Activated CD4-positive, CD25-positive, alpha-beta regulatory T cell treated with anti-CD3 and anti-CD28 coated beads, Interleukin-2, amount 50 U/mL, for 72 hours (primary cell): ENCODE measurements at regions not wholly inside any gene's neighbourhood (a gene's known extent, or its start where the extent isn't known, plus 50 kb on each side); places are given as distances from the start of the nearest gene placed in this dataset.

Experiments
- DNase-seq: peaks from one replicate; pipeline ENCODE4 v3.0.0; 2021

DNA sequence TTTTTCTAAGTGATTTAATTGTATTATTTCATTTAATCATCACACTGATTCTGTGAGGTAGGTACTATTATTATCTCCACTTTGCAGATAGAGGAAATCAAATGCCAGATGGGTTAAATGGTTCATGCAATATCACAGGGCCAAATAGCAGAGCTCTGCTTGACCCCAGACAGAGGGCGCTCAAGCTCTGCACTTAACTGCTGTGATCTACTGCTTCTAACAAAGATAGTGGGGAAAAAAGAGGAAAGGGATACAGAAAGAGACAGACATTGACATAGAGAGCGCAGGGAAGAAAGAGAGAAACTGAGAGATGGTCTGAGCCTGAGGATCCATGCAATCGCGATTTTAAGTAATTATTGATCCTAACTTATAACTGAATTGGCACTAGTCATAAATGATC lies 279.1 kb upstream of the THRB start:
- DNase-seq: no peak

DNA sequence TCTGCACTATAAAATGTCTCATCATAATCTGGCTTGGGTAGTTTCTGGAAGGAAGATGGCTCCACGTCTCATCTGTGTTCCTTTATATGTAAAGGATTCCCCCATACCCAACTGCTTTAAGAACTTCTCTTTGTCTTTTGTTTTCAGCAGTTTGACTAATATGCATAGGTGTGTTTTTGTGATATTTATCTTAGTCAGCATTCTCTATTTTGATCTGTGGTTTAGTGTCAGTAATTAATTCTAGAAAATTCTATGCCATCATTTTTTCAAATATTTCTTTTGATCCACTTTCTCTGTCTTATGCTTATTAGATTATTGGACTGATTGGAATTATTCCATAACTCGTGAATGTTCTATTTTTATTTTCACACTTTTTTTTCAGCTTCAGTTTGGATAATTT lies 286.3 kb upstream of the THRB start:
- DNase-seq: no peak

DNA sequence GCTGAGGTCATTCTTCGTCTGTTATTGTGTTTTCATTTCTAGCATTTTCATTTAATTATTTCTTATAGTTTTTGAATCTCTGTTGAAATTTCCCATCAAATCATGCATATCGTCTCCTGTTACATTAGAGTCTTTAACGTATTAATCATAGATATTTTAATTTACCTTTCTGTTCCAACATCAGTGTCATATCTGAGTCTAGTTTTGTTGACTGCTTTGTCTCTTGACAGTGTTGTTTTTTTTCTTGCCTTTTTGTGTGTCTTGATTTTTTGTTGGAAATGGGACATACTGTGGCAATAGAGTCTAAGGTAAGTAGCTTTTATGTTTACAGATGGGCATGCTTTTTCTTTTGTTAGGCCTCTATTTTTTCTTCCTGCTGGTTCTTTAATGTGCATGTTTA lies 286.8 kb upstream of the THRB start:
- DNase-seq: no peak

DNA sequence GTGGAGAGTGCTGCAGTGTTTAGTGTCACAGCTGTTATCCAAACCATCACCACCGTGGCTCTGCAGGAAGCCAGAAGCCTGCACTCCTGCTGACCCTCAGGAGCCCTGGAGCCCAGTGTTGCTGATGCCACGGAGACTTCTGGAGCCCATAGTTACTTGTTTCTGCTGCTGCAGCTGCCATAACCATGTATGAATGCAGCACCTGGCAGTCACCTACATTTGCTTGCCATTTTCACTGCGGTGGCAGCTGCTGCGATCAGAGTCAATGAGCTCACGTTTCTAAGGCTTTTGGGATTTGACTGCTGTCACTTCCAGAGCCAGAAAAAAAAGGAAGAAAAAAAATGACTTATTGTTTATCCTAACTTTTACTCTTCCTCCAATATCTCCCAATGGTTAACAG lies 299.2 kb upstream of the THRB start:
- no peak for DNase-seq

DNA sequence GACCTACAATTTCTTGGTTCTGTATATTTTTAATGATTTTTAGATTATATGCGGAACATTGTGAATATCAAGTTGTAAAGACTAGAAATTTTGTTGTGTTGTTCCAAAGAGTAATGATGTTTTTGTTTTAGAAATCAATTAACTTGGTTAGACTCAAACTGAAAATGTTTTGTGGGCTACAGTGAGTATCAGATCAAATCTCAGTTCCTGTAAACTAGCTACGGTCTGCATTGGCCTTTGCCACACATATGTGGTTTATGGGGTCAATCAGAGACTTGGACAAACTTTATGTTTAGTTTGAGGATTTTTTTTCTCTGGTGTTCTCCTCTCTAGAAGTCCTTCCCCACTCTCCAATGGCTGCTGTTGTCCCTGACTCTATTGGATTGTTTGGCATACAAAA lies 308.0 kb upstream of the THRB start:
- DNase-seq: no peak

DNA sequence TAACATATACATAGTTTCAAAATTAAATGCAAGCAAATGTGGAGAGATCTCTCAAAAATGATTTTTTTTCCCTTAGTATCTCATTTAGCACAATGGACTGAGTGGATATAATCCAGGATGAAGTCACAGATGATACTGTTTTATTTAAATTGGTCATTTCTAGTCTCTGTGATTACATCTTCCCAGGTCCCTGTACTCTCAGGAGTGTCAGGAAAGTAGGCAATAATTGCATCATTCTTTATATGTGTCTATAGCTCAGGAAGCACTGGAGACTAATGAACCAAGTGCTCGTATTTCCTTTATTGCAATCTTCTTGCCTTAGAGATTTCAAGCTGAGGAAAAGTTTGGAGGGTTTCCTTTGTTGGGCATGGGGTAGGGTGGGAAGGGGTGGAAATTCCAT lies 309.4 kb upstream of the THRB start:
- DNase-seq: no peak

DNA sequence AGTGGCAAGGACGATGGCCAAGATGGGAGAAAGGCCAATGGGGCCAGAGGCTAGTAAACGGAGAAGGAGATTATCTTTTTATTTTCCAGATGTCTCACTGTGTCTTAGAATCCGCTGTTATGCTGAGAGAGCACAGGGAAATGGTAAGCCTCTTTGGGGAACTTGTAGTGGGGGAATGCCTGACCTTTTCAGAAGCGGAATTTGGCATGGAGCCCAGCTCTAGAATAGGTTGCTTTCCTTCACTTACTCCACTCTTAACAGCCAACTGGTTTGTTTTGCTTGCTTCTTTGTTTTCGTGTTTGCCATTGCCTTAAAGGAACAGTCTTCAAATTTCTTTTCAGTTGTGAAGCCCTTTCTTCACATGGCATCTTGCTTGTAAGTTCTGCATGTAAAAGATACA lies 316.2 kb upstream of the THRB start:
- no peak for DNase-seq

DNA sequence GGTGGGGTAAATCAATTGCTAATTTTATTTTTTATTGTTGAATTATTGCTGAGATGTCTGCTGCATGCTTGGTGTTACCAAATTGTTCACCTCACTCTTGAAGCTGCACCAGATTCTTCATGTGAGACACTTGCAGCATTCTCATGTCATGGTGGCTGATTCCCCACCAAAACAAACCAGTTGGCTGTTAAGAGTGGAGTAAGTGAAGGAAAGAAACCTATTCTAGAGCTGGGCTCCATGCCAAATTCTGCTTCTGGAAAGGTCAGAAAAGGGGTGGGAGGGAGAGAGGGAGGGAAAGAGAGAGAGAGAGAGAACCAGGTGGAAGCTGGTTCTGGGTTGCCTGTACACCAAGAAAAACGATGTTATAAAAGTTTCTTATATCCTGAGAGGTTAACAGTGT lies 317.5 kb upstream of the THRB start:
- no peak for DNase-seq

DNA sequence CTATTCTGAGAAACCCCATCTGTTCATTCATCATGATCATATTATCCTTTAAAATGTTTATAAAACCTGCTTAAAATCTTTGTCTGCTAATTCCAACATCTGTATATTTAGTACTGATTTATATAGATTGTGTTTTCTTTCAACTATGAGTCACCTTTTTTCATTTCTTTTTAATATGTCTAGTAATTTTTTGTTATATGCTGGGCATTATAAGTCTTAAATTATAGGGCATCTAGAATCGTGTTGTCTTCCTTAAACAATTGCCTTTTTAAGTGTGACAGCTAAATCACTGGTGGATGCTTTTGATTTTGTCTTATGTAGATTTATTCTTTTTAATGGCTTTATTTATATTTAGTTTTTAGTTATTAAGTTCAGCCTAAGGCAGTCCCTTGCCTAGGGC lies 323.4 kb upstream of the THRB start:
- DNase-seq: no peak

DNA sequence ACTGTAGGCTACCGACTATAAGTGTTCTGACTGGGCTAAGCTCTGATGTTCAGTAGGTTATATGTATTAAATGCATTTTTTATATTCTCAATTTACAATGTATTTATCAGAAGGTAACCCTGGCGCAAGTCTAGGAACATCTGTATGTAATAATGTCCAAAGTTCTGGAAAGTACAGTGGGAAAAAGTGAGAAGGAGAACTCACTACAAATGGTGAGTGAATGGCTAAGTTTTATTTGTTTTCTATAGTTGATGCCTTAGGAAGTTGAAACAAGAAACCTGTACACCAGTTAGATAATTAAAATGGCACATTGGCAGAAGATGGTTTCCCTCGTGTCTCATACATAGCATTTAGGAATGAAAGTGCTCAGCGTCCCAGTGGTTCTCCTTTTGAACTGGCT lies 333.4 kb upstream of the THRB start:
- no peak for DNase-seq

DNA sequence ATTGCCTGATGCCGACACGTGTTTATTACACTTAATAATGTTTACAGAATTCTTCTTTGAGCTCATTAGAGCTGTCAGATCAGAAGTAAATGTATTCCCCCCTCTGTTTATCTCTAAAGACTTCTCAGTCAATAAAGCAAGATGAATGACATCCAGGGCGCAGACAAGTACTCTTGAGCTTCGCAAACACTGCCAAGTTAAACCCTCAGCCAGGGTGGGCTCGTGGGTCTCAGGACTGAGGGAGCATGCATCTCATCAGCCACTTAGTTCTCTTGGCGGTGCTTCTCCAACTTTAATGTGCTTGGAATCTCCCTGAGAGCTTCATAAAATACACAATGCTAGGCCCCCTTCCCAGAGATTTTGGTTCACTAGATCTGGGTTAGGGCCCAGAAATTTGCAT lies 333.9 kb upstream of the THRB start:
- no peak for DNase-seq

DNA sequence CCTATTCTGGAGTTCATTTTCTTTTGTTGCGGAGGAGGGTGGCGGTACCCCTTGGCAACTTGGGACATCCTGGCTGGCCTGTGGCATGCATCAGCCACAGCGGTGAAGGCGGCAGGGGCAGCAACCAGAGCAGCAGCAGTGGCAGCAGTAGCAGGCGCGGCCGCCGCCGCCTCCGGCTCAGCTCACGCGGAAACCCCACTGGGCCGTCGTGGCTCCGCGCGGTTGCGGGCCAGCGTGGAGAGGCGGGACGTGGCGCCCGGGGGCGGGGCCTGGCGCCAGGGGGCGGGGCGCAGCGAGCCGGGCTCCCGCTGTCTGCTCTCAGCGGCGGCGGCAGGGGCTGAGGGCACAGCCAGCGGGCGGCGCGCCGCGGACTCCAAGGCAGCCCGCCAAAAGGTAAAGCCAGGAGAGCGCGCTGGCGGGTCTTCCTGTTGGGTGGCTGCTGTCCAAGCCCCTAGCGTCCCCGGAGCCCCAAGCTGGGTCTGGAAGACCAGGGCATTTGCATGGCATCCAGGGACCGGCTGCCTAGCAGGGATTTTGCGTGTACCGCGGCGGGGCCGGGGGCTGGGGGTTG lies 334.4 kb upstream of the THRB start:
- DNase-seq: no peak

DNA sequence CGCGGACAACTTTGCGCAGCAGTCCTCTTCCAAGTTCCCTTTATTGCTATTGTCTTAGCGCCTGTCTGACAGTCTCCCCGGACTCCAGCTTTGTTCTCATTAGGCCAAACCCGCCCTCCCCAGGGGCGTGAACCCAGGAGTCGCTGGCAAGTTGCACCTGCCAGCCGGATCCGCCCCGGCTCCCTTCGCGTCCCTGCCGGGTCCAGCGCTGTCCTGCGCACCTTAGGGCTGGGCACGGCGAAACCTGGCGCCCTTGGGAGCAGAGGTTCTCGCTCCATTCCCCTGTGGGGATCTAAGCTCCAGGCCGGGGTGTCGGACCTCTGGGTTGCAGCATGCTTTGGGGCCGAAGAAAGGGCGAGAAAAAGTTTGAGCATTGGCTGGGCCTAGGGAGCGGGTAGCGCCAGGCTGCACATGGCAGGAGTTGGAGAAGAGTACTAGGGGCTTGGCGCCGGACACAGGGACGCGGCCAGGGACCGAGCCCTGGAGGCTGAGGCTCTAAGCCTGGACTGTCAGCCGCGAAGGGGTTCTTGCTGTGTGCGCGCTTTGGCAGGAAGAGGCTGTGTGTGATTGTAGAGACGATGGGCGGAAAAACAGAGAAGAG lies 335.1 kb upstream of the THRB start:
- no peak for DNase-seq

DNA sequence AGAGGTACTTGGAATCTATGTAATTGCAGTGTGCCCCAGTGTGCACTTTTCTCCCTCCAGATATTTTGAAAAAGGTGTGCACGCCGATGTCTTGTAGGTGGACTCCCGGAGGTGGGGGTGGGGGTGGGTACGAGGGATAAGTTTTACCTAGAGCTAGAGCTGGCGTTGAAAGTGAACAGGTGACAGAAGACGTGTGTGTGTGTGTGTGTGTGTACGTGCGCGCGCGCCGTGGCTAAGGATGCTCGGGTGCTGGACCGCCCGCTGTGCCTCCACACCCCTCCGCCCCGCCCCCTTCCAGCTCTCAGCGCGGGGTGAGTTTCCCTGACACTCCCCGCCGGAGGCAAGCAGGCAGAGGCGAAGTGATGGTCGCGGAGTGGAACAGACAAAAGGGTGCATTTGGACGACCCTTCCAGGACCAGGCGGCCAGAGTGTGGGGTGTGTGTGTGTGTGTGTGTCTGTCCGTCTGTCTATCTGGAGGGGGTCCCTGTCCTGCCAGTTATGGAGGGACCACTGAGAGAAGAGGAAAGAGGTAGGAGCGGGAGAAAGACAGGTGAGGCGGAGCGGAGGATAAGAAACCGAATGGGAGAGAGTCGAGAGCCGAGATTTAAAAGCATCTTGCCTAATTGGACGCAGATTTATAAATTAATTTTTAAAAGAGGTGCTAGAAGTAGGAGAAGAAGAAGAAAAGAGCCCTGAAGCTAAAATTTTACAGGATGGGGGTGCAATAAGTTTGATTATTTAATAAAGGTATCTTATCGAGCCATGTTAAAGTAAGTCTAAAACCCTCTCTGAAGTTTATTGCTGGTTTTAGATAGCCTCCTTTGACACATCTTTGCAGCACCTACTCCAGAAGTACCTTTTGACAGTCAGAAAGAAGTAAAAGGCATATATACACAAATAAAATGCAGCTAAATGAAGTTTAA lies 335.8 kb upstream of the THRB start:
- no peak for DNase-seq

DNA sequence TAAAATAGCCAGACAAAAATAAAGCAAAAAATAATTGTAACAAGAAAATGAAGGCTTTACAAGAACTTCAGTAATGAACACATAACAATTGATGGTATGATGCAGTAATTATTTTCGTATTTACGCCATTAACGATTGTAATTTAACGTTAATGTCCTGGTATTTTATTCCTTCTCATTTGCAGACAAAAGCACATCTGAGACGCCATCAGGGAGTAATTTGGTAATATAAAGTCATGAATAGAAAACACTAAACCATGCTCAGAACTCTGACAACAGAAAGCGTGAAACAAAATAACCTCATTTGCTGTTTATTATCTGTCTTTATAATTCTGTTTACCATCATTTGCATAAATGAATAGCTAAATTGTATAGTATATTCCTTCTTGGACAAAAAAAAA lies 336.6 kb upstream of the THRB start:
- DNase-seq: no peak

DNA sequence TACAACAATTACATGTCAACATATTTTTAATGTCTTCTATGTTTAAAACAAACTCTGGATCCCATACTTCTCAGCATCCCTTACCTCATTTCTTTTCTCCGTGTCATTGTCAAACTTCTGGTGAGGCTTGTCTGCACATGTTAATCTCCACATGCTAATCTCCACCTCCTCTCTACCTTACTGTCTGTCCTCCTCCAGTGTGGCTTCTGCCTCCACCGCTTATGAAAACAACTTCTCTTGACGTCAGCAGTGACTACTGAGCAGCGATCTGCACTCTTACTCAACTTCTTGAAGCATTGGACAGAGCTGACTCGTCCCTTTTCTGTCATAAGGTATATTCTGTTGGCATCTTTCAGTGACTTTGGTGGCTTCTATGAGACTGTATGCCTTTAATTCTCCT lies 338.2 kb upstream of the THRB start:
- DNase-seq: no peak

DNA sequence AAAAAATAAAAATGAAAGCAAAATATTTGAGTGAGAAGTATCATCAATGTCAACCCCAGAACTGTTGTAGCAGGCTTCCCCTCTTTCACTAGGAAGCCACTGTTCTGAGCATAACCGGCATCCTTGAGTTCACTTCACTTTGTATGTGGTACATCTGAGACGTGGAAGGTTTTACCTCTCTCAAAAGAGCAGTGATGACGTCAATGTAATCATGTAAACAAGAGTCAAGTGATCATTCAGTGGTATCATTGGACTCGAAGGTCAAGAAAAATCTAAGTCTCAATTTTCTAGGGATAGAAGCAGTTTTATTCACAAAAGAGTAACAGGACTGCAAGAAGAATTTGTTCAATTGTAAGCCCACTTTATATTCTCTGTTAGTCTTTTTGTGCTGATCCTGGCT lies 339.8 kb upstream of the THRB start:
- no peak for DNase-seq

DNA sequence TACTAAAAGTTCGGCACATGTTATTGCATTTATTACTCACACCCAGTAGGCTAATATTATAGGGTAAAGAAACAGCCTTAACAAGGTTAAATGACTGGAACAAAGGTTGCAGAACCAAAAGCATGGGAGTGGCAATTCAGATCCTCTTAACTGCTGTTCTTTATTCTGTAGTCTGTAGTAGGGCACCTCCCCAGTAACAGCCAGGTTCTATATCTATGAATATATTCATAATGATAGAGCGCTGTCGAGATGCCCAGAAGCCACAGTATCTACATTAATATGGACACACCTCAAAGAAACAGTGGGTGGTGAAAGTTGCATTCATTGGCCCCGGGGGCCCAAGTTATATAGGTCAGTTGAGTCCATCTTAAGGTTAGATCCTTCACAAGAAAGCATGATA lies 340.9 kb upstream of the THRB start:
- no peak for DNase-seq

DNA sequence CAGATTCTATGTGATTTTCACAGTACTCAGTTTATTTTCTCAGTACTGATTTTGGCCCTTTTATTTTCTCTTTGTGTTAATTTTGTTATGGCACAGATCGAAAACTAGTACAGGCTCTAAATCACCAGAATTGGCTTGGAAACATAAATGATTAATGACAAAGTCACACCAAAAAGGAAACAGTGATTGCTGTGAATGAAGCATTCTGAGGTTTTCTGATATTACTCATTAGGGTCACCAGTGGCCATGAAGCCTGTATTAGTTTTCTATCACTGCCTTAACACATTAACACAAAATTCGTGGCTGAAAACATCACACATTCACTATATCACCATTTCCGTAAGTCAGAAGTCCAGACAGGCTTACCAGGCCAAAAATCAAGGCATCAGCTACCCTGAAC lies 343.0 kb upstream of the THRB start:
- no peak for DNase-seq

DNA sequence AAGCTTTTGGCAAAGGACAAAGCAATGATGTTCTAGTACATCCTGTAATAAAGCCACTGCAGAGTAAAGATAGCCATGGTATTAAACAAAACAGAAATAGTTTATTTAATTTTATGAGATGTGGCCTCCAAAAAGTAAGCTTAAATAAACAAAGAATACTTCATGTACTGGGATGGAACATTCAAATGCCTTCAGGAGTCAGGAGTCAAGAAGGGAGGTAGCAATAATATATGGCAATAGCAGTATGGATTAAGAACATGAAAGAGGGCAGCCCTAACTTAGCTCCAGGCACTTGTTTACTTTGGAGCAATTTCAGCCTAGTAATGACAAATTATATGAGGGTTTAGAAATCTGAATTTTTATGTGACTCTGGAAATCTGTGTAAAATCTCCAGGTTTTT lies 343.9 kb upstream of the THRB start:
- no peak for DNase-seq

DNA sequence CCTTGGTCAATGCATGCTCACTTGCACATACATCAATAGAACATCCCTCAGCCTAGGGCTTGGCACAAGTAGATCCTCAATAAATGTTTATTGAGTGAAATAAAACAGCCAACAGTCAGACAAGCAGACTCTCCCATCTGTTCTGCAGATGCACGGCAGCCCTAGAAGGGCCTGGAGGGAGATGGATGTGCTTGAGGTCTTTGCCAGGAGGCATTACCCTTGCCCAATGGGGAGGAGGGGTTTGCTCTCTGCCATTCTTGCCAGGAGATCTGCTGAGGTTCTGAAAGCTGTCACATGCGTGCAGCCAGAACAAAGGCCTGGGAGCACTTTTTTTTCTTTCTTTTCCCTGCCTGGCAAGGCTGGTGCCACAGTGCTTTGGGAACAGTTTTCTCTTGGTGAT lies 349.3 kb upstream of the THRB start:
- no peak for DNase-seq

DNA sequence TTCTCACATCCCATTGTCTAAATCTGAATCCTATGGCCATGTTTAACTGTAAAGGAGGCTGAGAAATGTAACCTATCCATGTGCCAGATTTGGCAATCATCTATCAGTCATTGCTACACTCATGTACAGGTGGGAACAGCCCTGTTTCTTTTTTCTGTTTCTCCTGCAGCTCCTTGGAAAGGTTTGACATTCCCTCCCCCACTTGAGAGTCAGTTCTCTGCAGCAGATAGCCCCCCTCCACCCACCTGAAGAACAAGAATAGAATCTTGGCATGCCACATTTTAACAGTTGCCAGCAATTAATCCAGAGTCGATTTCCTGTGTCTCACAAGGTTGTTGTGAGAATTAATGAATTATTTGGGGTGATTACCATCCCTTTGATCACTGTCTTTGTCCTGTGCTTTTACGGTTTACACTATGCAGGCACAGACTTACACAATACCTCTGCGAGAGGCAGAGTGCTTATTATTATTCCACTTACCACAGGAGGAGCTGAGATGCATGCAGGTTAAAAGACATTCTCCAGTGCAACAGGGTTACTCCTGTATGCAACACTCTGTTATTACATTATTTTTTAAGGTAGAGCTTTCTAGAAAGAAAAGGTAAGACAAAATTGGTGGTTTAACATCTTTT lies 351.0 kb upstream of the THRB start:
- no peak for DNase-seq

DNA sequence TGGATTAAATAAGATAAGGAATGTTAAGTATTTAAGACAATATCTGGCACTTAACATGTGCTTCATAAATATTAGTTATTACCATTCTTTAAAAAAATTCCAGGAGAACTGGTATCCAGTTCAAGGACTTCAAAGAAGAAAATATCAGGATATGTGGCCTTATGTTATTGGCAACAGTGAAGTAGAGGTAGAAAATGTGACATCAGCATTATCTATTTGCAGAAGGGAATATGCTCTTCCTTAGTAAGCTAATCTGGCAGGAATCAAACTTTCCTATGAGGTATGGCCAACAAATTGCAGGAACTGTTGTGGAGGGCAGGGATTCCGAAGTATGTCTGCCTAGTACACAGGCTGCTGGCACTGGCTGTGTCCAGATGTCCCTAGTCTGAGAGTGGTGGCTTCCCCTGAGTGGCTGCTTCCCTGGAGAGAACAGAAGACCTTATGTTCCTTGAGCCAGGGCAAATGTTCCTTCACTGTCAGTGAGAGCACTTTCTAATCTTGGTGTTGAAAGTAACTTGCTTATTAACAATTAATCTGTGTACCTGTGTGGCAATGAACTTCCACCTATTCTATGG lies 351.7 kb upstream of the THRB start:
- DNase-seq: no peak

DNA sequence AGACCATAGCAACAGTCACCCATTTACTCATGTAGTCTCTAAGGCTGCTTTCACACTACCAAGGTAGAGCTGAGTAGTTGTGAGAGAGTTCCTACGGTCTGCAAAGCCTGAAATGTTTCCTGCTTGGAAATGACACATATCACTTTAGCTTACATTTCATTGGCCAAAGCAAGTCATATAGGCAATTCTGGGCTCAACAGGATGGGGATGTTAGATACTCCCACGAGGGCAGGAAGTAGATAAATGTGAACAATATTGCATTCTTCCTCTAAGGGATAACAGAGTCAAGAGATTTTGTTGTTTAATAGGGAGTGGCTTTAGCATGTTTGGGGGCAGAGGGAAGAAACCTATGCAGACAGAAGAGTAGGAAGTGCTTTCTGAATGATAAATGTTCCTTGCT lies 355.6 kb upstream of the THRB start:
- no peak for DNase-seq
